ENCODE measurements at regions not wholly inside any gene's neighbourhood (a gene's known extent, or its start where the extent isn't known, plus 50 kb on each side); places are given as distances from the start of the nearest gene placed in this dataset.

- Mint-ChIP-seq H3K9me3 (ENCODE audit: unreplicated experiment) (peaks cover 9% of the 10 kb centered on the region), H3K36me3 (ENCODE audit: low read depth, unreplicated experiment) (no peaks in the 10 kb centered on the region), H3K4me1 (ENCODE audit: low read depth, unreplicated experiment) (no peaks in the 10 kb centered on the region), H3K4me3 (ENCODE audit: unreplicated experiment) (no peak overlapping the region), H3K27ac (ENCODE audit: unreplicated experiment) (no peak overlapping the region), H3K27me3 (ENCODE audit: low read depth, unreplicated experiment) (peaks cover 35% of the 10 kb centered on the region)
- H3K27ac ChIP-seq (ENCODE audit: low read depth, low read length): no peak overlapping the region
- DNase-seq (ENCODE audit: low read depth): no peak
- no peak overlapping the region for H3K4me3 ChIP-seq (ENCODE audit: insufficient read depth, low read depth, low read length)
- no peaks in the 10 kb centered on the region for H3K36me3 ChIP-seq (ENCODE audit: insufficient read depth, low read length)
- FAIRE-seq: no peak
- no peak overlapping the region for H3K4me2 ChIP-seq (ENCODE audit: low read length)
- no peak overlapping the region for H3K9ac ChIP-seq (ENCODE audit: low read length)
- no peaks in the 10 kb centered on the region for H4K20me1 ChIP-seq (ENCODE audit: insufficient read depth, low read length)
- H3K9me3 ChIP-seq (ENCODE audit: insufficient read depth, low read depth, low read length): peaks cover 16% of the 10 kb centered on the region
- TF ChIP-seq EZH2 (IDR thresholded peaks at IDR 0.05; ENCODE audit: insufficient read depth, low read length): no peak
- TF ChIP-seq, protein P1, sequence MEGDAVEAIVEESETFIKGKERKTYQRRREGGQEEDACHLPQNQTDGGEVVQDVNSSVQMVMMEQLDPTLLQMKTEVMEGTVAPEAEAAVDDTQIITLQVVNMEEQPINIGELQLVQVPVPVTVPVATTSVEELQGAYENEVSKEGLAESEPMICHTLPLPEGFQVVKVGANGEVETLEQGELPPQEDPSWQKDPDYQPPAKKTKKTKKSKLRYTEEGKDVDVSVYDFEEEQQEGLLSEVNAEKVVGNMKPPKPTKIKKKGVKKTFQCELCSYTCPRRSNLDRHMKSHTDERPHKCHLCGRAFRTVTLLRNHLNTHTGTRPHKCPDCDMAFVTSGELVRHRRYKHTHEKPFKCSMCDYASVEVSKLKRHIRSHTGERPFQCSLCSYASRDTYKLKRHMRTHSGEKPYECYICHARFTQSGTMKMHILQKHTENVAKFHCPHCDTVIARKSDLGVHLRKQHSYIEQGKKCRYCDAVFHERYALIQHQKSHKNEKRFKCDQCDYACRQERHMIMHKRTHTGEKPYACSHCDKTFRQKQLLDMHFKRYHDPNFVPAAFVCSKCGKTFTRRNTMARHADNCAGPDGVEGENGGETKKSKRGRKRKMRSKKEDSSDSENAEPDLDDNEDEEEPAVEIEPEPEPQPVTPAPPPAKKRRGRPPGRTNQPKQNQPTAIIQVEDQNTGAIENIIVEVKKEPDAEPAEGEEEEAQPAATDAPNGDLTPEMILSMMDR (IDR thresholded peaks at IDR 0.05; ENCODE audit: insufficient read depth, low read depth, low read length): no peak
- no peaks in the 10 kb centered on the region for H3K4me1 ChIP-seq (ENCODE audit: insufficient read depth, low read length)
- H3K79me2 ChIP-seq (ENCODE audit: insufficient read depth, low read length): no peaks in the 10 kb centered on the region
- H2AFZ ChIP-seq (ENCODE audit: low read depth, low read length): no peak overlapping the region
- H3K27me3 ChIP-seq (ENCODE audit: insufficient read depth, low read length): no peaks in the 10 kb centered on the region
Observed at GRCh38 chr13:111586291-111586690, 265.8 kb downstream of the TEX29 start.

- no peak overlapping the region for H3K27ac ChIP-seq (ENCODE audit: low read depth, low read length)
- TF ChIP-seq EZH2 (IDR thresholded peaks at IDR 0.05; ENCODE audit: insufficient read depth, low read length): no peak
- TF ChIP-seq, protein P1 (IDR thresholded peaks at IDR 0.05; ENCODE audit: insufficient read depth, low read depth, low read length): no peak
- peaks cover 16% of the 10 kb centered on the region for H3K9me3 ChIP-seq (ENCODE audit: insufficient read depth, low read depth, low read length)
- no peaks in the 10 kb centered on the region for H3K4me1 Mint-ChIP-seq (ENCODE audit: low read depth, unreplicated experiment)
- peaks cover 35% of the 10 kb centered on the region for H3K27me3 Mint-ChIP-seq (ENCODE audit: low read depth, unreplicated experiment)
- DNase-seq (ENCODE audit: low read depth) (no peak), FAIRE-seq (no peak)
- H3K4me2 ChIP-seq (ENCODE audit: low read length): no peak overlapping the region
- H3K4me3 Mint-ChIP-seq (ENCODE audit: unreplicated experiment): no peak overlapping the region
- no peak overlapping the region for H3K9ac ChIP-seq (ENCODE audit: low read length)
- no peaks in the 10 kb centered on the region for H3K36me3 Mint-ChIP-seq (ENCODE audit: low read depth, unreplicated experiment)
- no peaks in the 10 kb centered on the region for H3K27me3 ChIP-seq (ENCODE audit: insufficient read depth, low read length)
- no peaks in the 10 kb centered on the region for H3K4me1 ChIP-seq (ENCODE audit: insufficient read depth, low read length)
- no peaks in the 10 kb centered on the region for H4K20me1 ChIP-seq (ENCODE audit: insufficient read depth, low read length)
- no peak overlapping the region for H3K4me3 ChIP-seq (ENCODE audit: insufficient read depth, low read depth, low read length)
- H2AFZ ChIP-seq (ENCODE audit: low read depth, low read length): no peak overlapping the region
- H3K79me2 ChIP-seq (ENCODE audit: insufficient read depth, low read length): no peaks in the 10 kb centered on the region
- H3K27ac Mint-ChIP-seq (ENCODE audit: unreplicated experiment): no peak overlapping the region
- H3K36me3 ChIP-seq (ENCODE audit: insufficient read depth, low read length): no peaks in the 10 kb centered on the region
- peaks cover 9% of the 10 kb centered on the region for H3K9me3 Mint-ChIP-seq (ENCODE audit: unreplicated experiment)
Observed at GRCh38 chr13:111587249-111587648, 266.8 kb downstream of the TEX29 start.

DNA sequence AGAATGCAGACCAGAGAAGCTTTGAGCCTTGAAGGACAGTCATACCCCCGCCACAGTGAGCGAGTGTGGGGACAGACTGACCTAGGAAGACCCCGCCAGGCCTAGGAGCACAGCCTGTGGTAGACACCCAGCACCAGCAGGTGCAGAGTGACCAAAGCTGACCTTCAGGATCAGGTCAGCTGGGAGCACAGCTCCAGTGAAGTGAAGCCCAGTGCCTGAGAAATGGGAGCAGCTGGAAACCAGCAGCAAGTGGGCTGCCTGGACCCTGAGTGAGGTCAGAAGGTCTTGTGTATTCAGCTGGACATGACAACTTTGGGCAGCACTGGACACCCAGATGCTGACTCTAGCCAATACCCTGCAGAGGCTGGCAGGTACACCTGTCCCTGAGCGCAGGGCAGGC is 268.9 kb downstream of the TEX29 start:
- H3K27ac Mint-ChIP-seq (ENCODE audit: unreplicated experiment): no peak overlapping the region
- H3K4me3 ChIP-seq (ENCODE audit: insufficient read depth, low read depth, low read length): no peak overlapping the region
- no peaks in the 10 kb centered on the region for H3K4me1 Mint-ChIP-seq (ENCODE audit: low read depth, unreplicated experiment)
- no peak overlapping the region for H3K4me2 ChIP-seq (ENCODE audit: low read length)
- H3K27me3 Mint-ChIP-seq (ENCODE audit: low read depth, unreplicated experiment): peaks cover 38% of the 10 kb centered on the region
- H3K79me2 ChIP-seq (ENCODE audit: insufficient read depth, low read length): no peaks in the 10 kb centered on the region
- TF ChIP-seq, protein P1 (IDR thresholded peaks at IDR 0.05; ENCODE audit: insufficient read depth, low read depth, low read length): no peak
- no peak for TF ChIP-seq EZH2 (IDR thresholded peaks at IDR 0.05; ENCODE audit: insufficient read depth, low read length)
- no peaks in the 10 kb centered on the region for H3K27me3 ChIP-seq (ENCODE audit: insufficient read depth, low read length)
- H3K27ac ChIP-seq (ENCODE audit: low read depth, low read length): no peak overlapping the region
- no peaks in the 10 kb centered on the region for H3K36me3 Mint-ChIP-seq (ENCODE audit: low read depth, unreplicated experiment)
- no peak overlapping the region for H2AFZ ChIP-seq (ENCODE audit: low read depth, low read length)
- peaks cover 17% of the 10 kb centered on the region for H3K9me3 ChIP-seq (ENCODE audit: insufficient read depth, low read depth, low read length)
- no peaks in the 10 kb centered on the region for H4K20me1 ChIP-seq (ENCODE audit: insufficient read depth, low read length)
- H3K4me1 ChIP-seq (ENCODE audit: insufficient read depth, low read length): no peaks in the 10 kb centered on the region
- no peak overlapping the region for H3K4me3 Mint-ChIP-seq (ENCODE audit: unreplicated experiment)
- peaks cover 9% of the 10 kb centered on the region for H3K9me3 Mint-ChIP-seq (ENCODE audit: unreplicated experiment)
- DNase-seq (ENCODE audit: low read depth) (no peak), FAIRE-seq (no peak)
- no peaks in the 10 kb centered on the region for H3K36me3 ChIP-seq (ENCODE audit: insufficient read depth, low read length)
- H3K9ac ChIP-seq (ENCODE audit: low read length): no peak overlapping the region
